IMR-90 (cell line): ENCODE measurements at regions not wholly inside any gene's neighbourhood (a gene's known extent, or its start where the extent isn't known, plus 50 kb on each side); places are given as distances from the start of the nearest gene placed in this dataset.

ENCODE experiments used
- ATAC-seq: fragments of 200-7000 bp; cut with Tn5 transposase; 2 replicates; pipeline ENCODE4 v1.9.1; 2020; ENCODE audit warnings: low read depth, mild to moderate bottlenecking, moderate library complexity
- BruUV-seq: library from RNA; stranded (reverse); fragments of 400-500 nt; replicated peaks from 2 replicates; lab custom pipeline; 2021; lab: Mats Ljungman, UMichigan
- CTCF ChIA-PET: fragments of 300-600 bp; formaldehyde crosslinking; extraction: SDS; loops from one replicate; lab custom pipeline; 2021; ENCODE audit warnings: antibody characterized with exemption; lab: Yijun Ruan, JAX
- POLR2A ChIA-PET: fragments of 300-600 bp; sonication (Branson Sonifier 250); formaldehyde crosslinking; loops from one replicate; lab custom pipeline; 2022; ENCODE audit warnings: antibody characterized with exemption; ENCODE audit not compliant: unreplicated experiment; lab: Charles Lee
- DNase-seq: peaks from one replicate; pipeline ENCODE4 v3.0.0; 2013
- H2AFZ ChIP-seq: replicated peaks from 2 replicates; pipeline ENCODE3; 2013; ENCODE audit warnings: low read length, mild to moderate bottlenecking; ENCODE audit not compliant: poor library complexity
- H2AK5ac ChIP-seq: 2 replicates; pipeline ENCODE4 v1.6.1; 2013; ENCODE audit warnings: low read depth, low read length, inconsistent platforms
- H2AK9ac ChIP-seq: replicated peaks from 2 replicates; pipeline ENCODE3; 2013; ENCODE audit warnings: mild to moderate bottlenecking, low read depth, low read length, moderate library complexity; ENCODE audit not compliant: poor library complexity
- H2BK120ac ChIP-seq: 2 replicates; pipeline ENCODE4 v1.6.1; 2013; ENCODE audit warnings: low read depth, low read length, inconsistent platforms
- H2BK15ac ChIP-seq: 3 replicates; pipeline ENCODE4 v1.6.1; 2013; ENCODE audit warnings: low read depth, low read length, inconsistent platforms
- H2BK20ac ChIP-seq: 2 replicates; pipeline ENCODE4 v1.6.1; 2013; ENCODE audit warnings: low read depth, mild to moderate bottlenecking, inconsistent platforms, low read length, moderate library complexity
- H2BK5ac ChIP-seq: 2 replicates; pipeline ENCODE4 v1.6.1; 2013; ENCODE audit warnings: mild to moderate bottlenecking, low read depth, low read length, inconsistent platforms; ENCODE audit not compliant: poor library complexity, severe bottlenecking
- H3K14ac ChIP-seq: replicated peaks from 2 replicates; pipeline ENCODE4 v1.6.1; 2013; ENCODE audit warnings: low read depth, low read length, inconsistent platforms
- H3K18ac ChIP-seq: 2 replicates; pipeline ENCODE4 v1.6.1; 2013; ENCODE audit warnings: low read depth, low read length, control low read depth
- H3K23ac ChIP-seq: 2 replicates; pipeline ENCODE4 v1.6.1; 2013; ENCODE audit warnings: low read depth, low read length, inconsistent platforms
- H3K27ac ChIP-seq: 2 replicates; pipeline ENCODE4 v1.5.1; 2013; ENCODE audit warnings: mild to moderate bottlenecking, control low read depth, low read length; ENCODE audit not compliant: insufficient read depth
- H3K27me3 ChIP-seq: 2 replicates; pipeline ENCODE4 v1.6.1; 2013; ENCODE audit warnings: low read length; ENCODE audit not compliant: control insufficient read depth, insufficient read depth
- H3K36me3 ChIP-seq: 2 replicates; pipeline ENCODE4 v1.6.1; 2013; ENCODE audit warnings: low read length, mixed read lengths; ENCODE audit not compliant: control insufficient read depth, insufficient read depth
- H3K4ac ChIP-seq: 2 replicates; pipeline ENCODE4 v1.6.1; 2013; ENCODE audit warnings: low read depth, low read length, inconsistent platforms
- H3K4me1 ChIP-seq: 2 replicates; pipeline ENCODE4 v1.6.1; 2013; ENCODE audit warnings: low read length, mixed read lengths; ENCODE audit not compliant: control insufficient read depth, insufficient read depth
- H3K4me2 ChIP-seq: 2 replicates; pipeline ENCODE4 v1.6.1; 2013; ENCODE audit warnings: low read depth, mild to moderate bottlenecking, control low read depth, low read length, moderate library complexity
- H3K4me3 ChIP-seq: 2 replicates; pipeline ENCODE4 v1.5.1; 2013; ENCODE audit warnings: low read depth, mild to moderate bottlenecking, control low read depth, low read length, moderate library complexity; ENCODE audit not compliant: insufficient read depth
- H3K56ac ChIP-seq: 2 replicates; pipeline ENCODE4 v1.6.1; 2013; ENCODE audit warnings: low read length, inconsistent platforms; ENCODE audit not compliant: insufficient read depth; ENCODE audit errors: extremely low read depth
- H3K79me1 ChIP-seq, 2 experiments: 2 replicates each; pipeline ENCODE4 v1.6.1; 2013; ENCODE audit warnings: low read length in 2 of 2, inconsistent platforms in 1 of 2, low read depth in 1 of 2
- H3K9ac ChIP-seq: 2 replicates; pipeline ENCODE4 v1.6.1; 2013; ENCODE audit warnings: low read depth, low read length, control low read depth
- H3K9me1 ChIP-seq: 2 replicates; pipeline ENCODE4 v1.6.1; 2013; ENCODE audit warnings: low read length, inconsistent platforms; ENCODE audit not compliant: insufficient read depth
- H3K9me3 ChIP-seq: 2 replicates; pipeline ENCODE4 v1.6.1; 2013; ENCODE audit warnings: low read length; ENCODE audit not compliant: control insufficient read depth, insufficient read depth
- H4K20me1 ChIP-seq: 2 replicates; pipeline ENCODE4 v1.6.1; 2013; ENCODE audit warnings: low read length, inconsistent platforms; ENCODE audit not compliant: insufficient read depth
- H4K5ac ChIP-seq: 2 replicates; pipeline ENCODE4 v1.6.1; 2013; ENCODE audit warnings: mild to moderate bottlenecking, low read depth, low read length, control low read depth
- H4K8ac ChIP-seq, 2 experiments: 2 replicates each; pipeline ENCODE4 v1.6.1; 2013; ENCODE audit warnings: low read depth in 2 of 2, low read length in 2 of 2, control low read depth in 1 of 2, inconsistent platforms in 1 of 2
- H4K91ac ChIP-seq: 2 replicates; pipeline ENCODE4 v1.6.1; 2013; ENCODE audit warnings: low read depth, low read length, inconsistent platforms; ENCODE audit not compliant: insufficient read depth
- CTCF ChIP-seq: conservative IDR thresholded peaks from 2 replicates; pipeline ENCODE4 v1.5.1; 2012; ENCODE audit warnings: mild to moderate bottlenecking, low read depth, low read length, improper control_type of control experiment
- NFE2L2 ChIP-seq: fragments of 150-350 bp; IDR thresholded peaks from 2 replicates; pipeline ENCODE4 v1.6.1; 2016; ENCODE audit warnings: low read depth, mild to moderate bottlenecking, low read length
- RCOR1 ChIP-seq: IDR thresholded peaks from 2 replicates; pipeline ENCODE4 v1.6.1; 2012; ENCODE audit warnings: mild to moderate bottlenecking, low read length, improper control_type of control experiment; ENCODE audit not compliant: insufficient replicate concordance
- RFX5 ChIP-seq: IDR thresholded peaks from 2 replicates; pipeline ENCODE4 v1.8.0; 2012; ENCODE audit warnings: low read depth, mild to moderate bottlenecking, low read length, moderate library complexity
- SMC3 ChIP-seq: fragments of 150-350 bp; IDR thresholded peaks from 2 replicates; pipeline ENCODE4 v1.6.1; 2016; ENCODE audit warnings: low read depth, mild to moderate bottlenecking, antibody characterized with exemption, low read length, moderate library complexity
- WGBS, 2 experiments: methylation state at CpG; one replicate each; pipeline versions ENCODE4 v1.1.5 to v1.1.7; 2013; ENCODE audit warnings: missing lambda C conversion rate in 2 of 2; ENCODE audit not compliant: insufficient read length in 1 of 2; ENCODE audit errors: extremely low coverage in 2 of 2; 5-methylcytosine and 5-hydroxymethylcytosine counted together
- dilution Hi-C: fragments of 300-500 bp; cut with HindIII; formaldehyde crosslinking; loops from one replicate; pipeline ENCODE4 v1.14.3; 2018; ENCODE audit warnings: low sequenced_read_pairs; ENCODE audit not compliant: unreplicated experiment
- in situ Hi-C: fragments of 300-500 bp; cut with MboI; formaldehyde crosslinking; loops from 3 replicates; pipeline ENCODE4 v1.14.3; 2019; ENCODE audit warnings: low sequenced_read_pairs, inconsistent platforms, mixed read lengths
- intact Hi-C: fragments of 100-400 bp; cut with micrococcal nuclease; formaldehyde crosslinking; loops from 2 replicates; pipeline ENCODE4 v1.10.0; 2022

- Histone ChIP-seq H3K4me2 (no peak overlapping the region), H2BK15ac (0 out of 3 replicates have a peak overlapping the region, but pooled peaks have one; percentile 13), H3K9ac (no peak overlapping the region), H4K20me1 (no peaks in the 10 kb centered on the region), H4K5ac (no peak overlapping the region; the same call in 1 of the 2 replicates), H3K4me3 (no peak overlapping the region), H2AK9ac (no peak overlapping the region), H3K27me3 (no peaks in the 10 kb centered on the region), H3K4ac (no peak overlapping the region), H3K14ac (no peak overlapping the region), H4K8ac (no peak overlapping the region; a peak in 1 of 4 replicates), H2AFZ (no peak overlapping the region), H3K4me1 (peaks cover 3% of the 10 kb centered on the region; the same call in 1 of the 2 replicates), H2AK5ac (no peak overlapping the region), H3K36me3 (no peaks in the 10 kb centered on the region), H3K18ac (no peak overlapping the region; the same call in 1 of the 2 replicates), H3K79me1 (no peaks in the 10 kb centered on the region), H2BK120ac (peak overlapping the region; percentile 1; the same call in 1 of the 2 replicates), H2BK5ac (peak overlapping the region; percentile 5), H3K23ac (no peak overlapping the region), H3K9me1 (peaks cover 6% of the 10 kb centered on the region; the same call in 1 of the 2 replicates), H3K56ac (no peak overlapping the region), H3K9me3 (no peaks in the 10 kb centered on the region), H4K91ac (no peak overlapping the region), H2BK20ac (no peak overlapping the region), H3K27ac (no peak overlapping the region)
- intact Hi-C loops (no loop called here), dilution Hi-C loops (no loop called here), in situ Hi-C loops (no loop called here)
- ChIA-PET CTCF (interaction anchor here (0.5 kb wide), 1 partner anchor 84 kb away, joined by 3 read pairs; no protein-coding TSS in a partner anchor), POLR2A (no interaction called here)
- no peak for DNase-seq
- TF ChIP-seq SMC3 = no peak
- TF ChIP-seq CTCF = no peak
- TF ChIP-seq NFE2L2 = no peak
- TF ChIP-seq RCOR1 = no peak
- no peak for TF ChIP-seq RFX5
- WGBS, 2 experiments = no CpG with 5 or more reads among the region's 2 CpGs
- BruUV-seq = no TSS peak
- no peak for ATAC-seq
These were observed 652.6 kb upstream of the WWC1 start for GRCh38 chr5:167638816-167639215.
